ENCODE measurements at regions not wholly inside any gene's neighbourhood (a gene's known extent, or its start where the extent isn't known, plus 50 kb on each side); places are given as distances from the start of the nearest gene placed in this dataset.

- no peak for TF ChIP-seq BACH1 (tag; IDR thresholded peaks at IDR 0.05)
- no peak for TF ChIP-seq TRIM24 (IDR thresholded peaks at IDR 0.05)
- no peak for TF ChIP-seq HDGF (IDR thresholded peaks at IDR 0.05)
- TF ChIP-seq MED1 (CRISPR knock-in tag; IDR thresholded peaks at IDR 0.05; ENCODE audit: borderline replicate concordance), result no peak
Observed at GRCh38 chr15:94135486-94136147, 95.7 kb upstream of the MCTP2 start (continued).

GRCh38 chr15:94131875-94132274 lies 99.5 kb upstream of the MCTP2 start:
- ChIA-PET CTCF (ENCODE audit: low intra/inter-chr PET ratio) (no interaction called here), POLR2A (interaction anchor here (0.7 kb wide), 1 partner anchor 192 kb away, joined by 3 read pairs; no protein-coding TSS in a partner anchor)
- H3K9ac ChIP-seq (ENCODE audit: insufficient read depth in 1 of 2, low read depth in 2 of 2, low read length in 2 of 2), result no peak overlapping the region
- no peaks in the 10 kb centered on the region for H3K27me3 ChIP-seq (ENCODE audit: control insufficient read depth in 2 of 2, insufficient read depth in 2 of 2, low read length in 2 of 2)
- H3K4me2 ChIP-seq (ENCODE audit: insufficient read depth, low read length), result no peak overlapping the region
- intact Hi-C loops (cut with micrococcal nuclease) (no loop called here), in situ Hi-C loops (cut with MboI) (no loop called here)
- H3K27ac ChIP-seq (ENCODE audit: extremely low read depth, low read depth, low read length), result no peak overlapping the region
- no peaks in the 10 kb centered on the region for H3K9me1 ChIP-seq (ENCODE audit: control insufficient read depth, insufficient read depth, low read length)
- no peaks in the 10 kb centered on the region for H3K9me3 ChIP-seq (replicated peaks; ENCODE audit: control insufficient read depth, insufficient read depth, low read depth, low read length)
- no peaks in the 10 kb centered on the region for H3K36me3 ChIP-seq (ENCODE audit: control insufficient read depth, insufficient read depth, low read length)
- H3K79me2 ChIP-seq (ENCODE audit: control insufficient read depth, insufficient read depth, low read length), result no peaks in the 10 kb centered on the region; the same call in 2 of the 3 replicates
- H3K4me3 ChIP-seq, result no peak overlapping the region
- ATAC-seq (no peak), DNase-seq (ENCODE audit: extremely low read depth in 1 of 4, low spot score in 3 of 4) (no peak), FAIRE-seq (no peak)
- TF ChIP-seq RBFOX2 (IDR thresholded peaks at IDR 0.05; ENCODE audit: low read depth, low read length), result no peak
- no peak for TF ChIP-seq LEF1 (IDR thresholded peaks at IDR 0.05)
- TF ChIP-seq DIDO1 (tag; IDR thresholded peaks at IDR 0.05; ENCODE audit: low read depth), result no peak
- TF ChIP-seq PKNOX1 (IDR thresholded peaks at IDR 0.05), result no peak
- no peak for TF ChIP-seq PTRF (tag; IDR thresholded peaks at IDR 0.05)
- TF ChIP-seq DLX4 (CRISPR knock-in tag; IDR thresholded peaks at IDR 0.05), result no peak
- no peak for TF ChIP-seq SMARCE1 (IDR thresholded peaks at IDR 0.05)
- TF ChIP-seq PREB (CRISPR knock-in tag; IDR thresholded peaks at IDR 0.05), result no peak
- TF ChIP-seq ZNF431 (CRISPR knock-in tag; IDR thresholded peaks at IDR 0.05), result no peak
- no peak for TF ChIP-seq RNF2 (IDR thresholded peaks at IDR 0.05)
- no peak for TF ChIP-seq NUFIP1 (IDR thresholded peaks at IDR 0.05; ENCODE audit: partially characterized antibody)
- no peak overlapping the region for H2AFZ ChIP-seq (ENCODE audit: low read depth, low read length)
- BruUV-seq (replicated peaks), result no TSS peak
- no peaks in the 10 kb centered on the region for H3K4me1 ChIP-seq (replicated peaks in 1 of 2; ENCODE audit: control insufficient read depth in 2 of 2, insufficient read depth in 2 of 2, low read length in 2 of 2)
- H4K20me1 ChIP-seq (replicated peaks; ENCODE audit: control insufficient read depth, insufficient read depth, low read length), result no peaks in the 10 kb centered on the region

Measured in K562 (cell line).